Neural crest cell (in vitro differentiated cells): ENCODE measurements at regions not wholly inside any gene's neighbourhood (a gene's known extent, or its start where the extent isn't known, plus 50 kb on each side); places are given as distances from the start of the nearest gene placed in this dataset.

Experiments used
- DNase-seq: peaks from one replicate; pipeline ENCODE4 v3.0.0; 2021; ENCODE audit warnings: low read depth, mixed read lengths, low spot score
- H3K27ac Mint-ChIP-seq: one replicate; pipeline ENCODE4 v1.8.0; 2021; ENCODE audit warnings: mild to moderate bottlenecking, mixed read lengths; ENCODE audit not compliant: unreplicated experiment
- H3K27me3 Mint-ChIP-seq: 2 replicates; pipeline ENCODE4 v1.8.0; 2021; ENCODE audit warnings: low read depth, mild to moderate bottlenecking, mixed read lengths
- H3K36me3 Mint-ChIP-seq: 2 replicates; pipeline ENCODE4 v1.8.0; 2021; ENCODE audit warnings: low read depth, mild to moderate bottlenecking, mixed read lengths
- H3K4me1 Mint-ChIP-seq: 2 replicates; pipeline ENCODE4 v1.8.0; 2021; ENCODE audit warnings: mixed read lengths
- H3K4me3 Mint-ChIP-seq: one replicate; pipeline ENCODE4 v1.8.0; 2021; ENCODE audit warnings: mild to moderate bottlenecking, mixed read lengths
- H3K9me3 Mint-ChIP-seq: 2 replicates; pipeline ENCODE4 v1.8.0; 2021; ENCODE audit warnings: mixed read lengths
- CTCF ChIP-seq: fragments of 200-600 bp; sonication (generic); conservative IDR thresholded peaks from 2 replicates; pipeline ENCODE4 v1.5.0; 2021; ENCODE audit warnings: antibody characterized with exemption, mild to moderate bottlenecking

- no peak overlapping the region for H3K4me3 Mint-ChIP-seq
- no peak overlapping the region for H3K27ac Mint-ChIP-seq
- H3K4me1 Mint-ChIP-seq, result peaks cover 28% of the 10 kb centered on the region
- no peaks in the 10 kb centered on the region for H3K36me3 Mint-ChIP-seq
- no peaks in the 10 kb centered on the region for H3K27me3 Mint-ChIP-seq
- peaks cover 2% of the 10 kb centered on the region for H3K9me3 Mint-ChIP-seq
- no peak for DNase-seq
- no peak for TF ChIP-seq CTCF
Observed at GRCh38 chrX:43500996-43501694, 155.0 kb upstream of the MAOA start.

- H3K27me3 Mint-ChIP-seq, result no peaks in the 10 kb centered on the region
- no peaks in the 10 kb centered on the region for H3K9me3 Mint-ChIP-seq
- no peak overlapping the region for H3K27ac Mint-ChIP-seq
- no peak for DNase-seq
- no peak overlapping the region for H3K4me3 Mint-ChIP-seq
- peaks cover 48% of the 10 kb centered on the region for H3K4me1 Mint-ChIP-seq
- H3K36me3 Mint-ChIP-seq, result no peaks in the 10 kb centered on the region
- no peak for TF ChIP-seq CTCF
Observed at GRCh38 chrX:43504394-43504793, 151.7 kb upstream of the MAOA start.

GRCh38 chrX:43505769-43506168, 150.3 kb upstream of the MAOA start:
- Mint-ChIP-seq H3K4me3 (no peak overlapping the region), H3K27me3 (no peaks in the 10 kb centered on the region), H3K36me3 (no peaks in the 10 kb centered on the region), H3K27ac (no peak overlapping the region), H3K9me3 (no peaks in the 10 kb centered on the region), H3K4me1 (peaks cover 42% of the 10 kb centered on the region)
- no peak for DNase-seq
- TF ChIP-seq CTCF, result no peak

- H3K4me3 Mint-ChIP-seq, result no peak overlapping the region
- H3K9me3 Mint-ChIP-seq, result no peaks in the 10 kb centered on the region
- no peak overlapping the region for H3K27ac Mint-ChIP-seq
- H3K27me3 Mint-ChIP-seq, result no peaks in the 10 kb centered on the region
- DNase-seq, result no peak
- no peaks in the 10 kb centered on the region for H3K36me3 Mint-ChIP-seq
- no peak for TF ChIP-seq CTCF
- peaks cover 32% of the 10 kb centered on the region for H3K4me1 Mint-ChIP-seq
Observed at GRCh38 chrX:43508694-43509093, 147.4 kb upstream of the MAOA start.

- H3K36me3 Mint-ChIP-seq, result no peaks in the 10 kb centered on the region
- H3K4me1 Mint-ChIP-seq, result peaks cover 25% of the 10 kb centered on the region
- no peak for TF ChIP-seq CTCF
- H3K27me3 Mint-ChIP-seq, result no peaks in the 10 kb centered on the region
- no peak overlapping the region for H3K4me3 Mint-ChIP-seq
- no peak for DNase-seq
- H3K9me3 Mint-ChIP-seq, result no peaks in the 10 kb centered on the region
- no peak overlapping the region for H3K27ac Mint-ChIP-seq
Observed at GRCh38 chrX:43510209-43510608, 145.9 kb upstream of the MAOA start.

GRCh38 chrX:43513085-43513484, 143.0 kb upstream of the MAOA start:
- no peak for TF ChIP-seq CTCF
- Mint-ChIP-seq H3K4me3 (no peak overlapping the region), H3K4me1 (peaks cover 9% of the 10 kb centered on the region), H3K27ac (no peak overlapping the region), H3K9me3 (no peaks in the 10 kb centered on the region), H3K36me3 (no peaks in the 10 kb centered on the region), H3K27me3 (no peaks in the 10 kb centered on the region)
- no peak for DNase-seq
